CD4-positive, alpha-beta T cell (primary cell): ENCODE measurements at regions not wholly inside any gene's neighbourhood (a gene's known extent, or its start where the extent isn't known, plus 50 kb on each side); places are given as distances from the start of the nearest gene placed in this dataset.

Experiments
- ATAC-seq: fragments of 200-7000 bp; cut with Tn5 transposase; one replicate; pipeline ENCODE4 v1.10.0; 2022; ENCODE audit warnings: mild to moderate bottlenecking; ENCODE audit not compliant: poor library complexity
- CTCF ChIA-PET: fragments of 350-600 bp; sonication (Branson Sonifier 250); formaldehyde crosslinking; loops from one replicate; lab custom pipeline; 2021; ENCODE audit warnings: antibody characterized with exemption, inconsistent platforms; lab: Charles Lee
- POLR2A ChIA-PET: fragments of 350-600 bp; sonication (Branson Sonifier 250); formaldehyde crosslinking; loops from one replicate; lab custom pipeline; 2021; ENCODE audit warnings: antibody characterized with exemption, inconsistent platforms; lab: Charles Lee
- DNase-seq, 14 experiments: peaks; one replicate each; pipeline ENCODE4 v3.0.0-alpha.2; 2013 to 2020; ENCODE audit warnings: mixed read lengths in 2 of 14
- H3K27ac ChIP-seq, 2 donors: one replicate each; pipeline versions ENCODE4 v1.5.1 to v1.7.0; 2013; ENCODE audit warnings: low read length in 2 of 2, low read depth in 1 of 2, mild to moderate bottlenecking in 1 of 2
- H3K27me3 ChIP-seq, 2 experiments: 1 replicate in 1 of 2; 2 replicates in 1 of 2; pipeline versions ENCODE4 v1.6.1 to v1.7.0; 2013; ENCODE audit warnings: low read length in 2 of 2, control low read depth in 1 of 2, mild to moderate bottlenecking in 1 of 2, moderate library complexity in 1 of 2; ENCODE audit not compliant: insufficient read depth in 2 of 2, control insufficient read depth in 1 of 2
- H3K36me3 ChIP-seq: one replicate; pipeline ENCODE4 v1.6.1; 2013; ENCODE audit warnings: low read length, control low read depth; ENCODE audit not compliant: insufficient read depth
- H3K4me1 ChIP-seq: one replicate; pipeline ENCODE4 v1.6.1; 2013; ENCODE audit warnings: low read length, control low read depth; ENCODE audit not compliant: insufficient read depth
- H3K4me3 ChIP-seq: one replicate; pipeline ENCODE4 v1.5.1; 2013; ENCODE audit warnings: mild to moderate bottlenecking, low read length, moderate library complexity
- H3K9me3 ChIP-seq, 2 experiments: 1 replicate in 1 of 2; 2 replicates in 1 of 2; pipeline versions ENCODE4 v1.6.1 to v1.7.0; 2013; ENCODE audit warnings: low read length in 2 of 2, mild to moderate bottlenecking in 2 of 2, control low read depth in 1 of 2, moderate library complexity in 1 of 2; ENCODE audit not compliant: control insufficient read depth in 1 of 2, insufficient read depth in 1 of 2
- H3K27ac Mint-ChIP-seq: one replicate; pipeline ENCODE4 v1.8.0; 2020; ENCODE audit warnings: mixed read lengths
- H3K27me3 Mint-ChIP-seq: one replicate; pipeline ENCODE4 v1.8.0; 2021; ENCODE audit warnings: mixed read lengths
- H3K36me3 Mint-ChIP-seq: one replicate; pipeline ENCODE4 v1.8.0; 2021; ENCODE audit warnings: low read depth, mixed read lengths
- H3K4me1 Mint-ChIP-seq: one replicate; pipeline ENCODE4 v1.8.0; 2021; ENCODE audit warnings: low read depth, mixed read lengths
- H3K4me3 Mint-ChIP-seq: one replicate; pipeline ENCODE4 v1.8.0; 2020; ENCODE audit warnings: mild to moderate bottlenecking, mixed read lengths
- H3K9me3 Mint-ChIP-seq: one replicate; pipeline ENCODE4 v1.8.0; 2020; ENCODE audit warnings: mixed read lengths
- intact Hi-C, 2 experiments: fragments of 100-400 bp; cut with DNase I in 1 of 2; cut with micrococcal nuclease in 1 of 2; formaldehyde crosslinking; loops; one replicate each; pipeline versions ENCODE4 v1.15.1 to v1.9.0; 2023 to 2025; cut with DNase I, micrococcal nuclease
- TF ChIP-seq, protein P1 (sequence below): fragments of 200-600 bp; IDR thresholded peaks from one replicate; pipeline ENCODE4 v1.8.0; 2022; ENCODE audit warnings: antibody characterized with exemption, mild to moderate bottlenecking

DNA sequence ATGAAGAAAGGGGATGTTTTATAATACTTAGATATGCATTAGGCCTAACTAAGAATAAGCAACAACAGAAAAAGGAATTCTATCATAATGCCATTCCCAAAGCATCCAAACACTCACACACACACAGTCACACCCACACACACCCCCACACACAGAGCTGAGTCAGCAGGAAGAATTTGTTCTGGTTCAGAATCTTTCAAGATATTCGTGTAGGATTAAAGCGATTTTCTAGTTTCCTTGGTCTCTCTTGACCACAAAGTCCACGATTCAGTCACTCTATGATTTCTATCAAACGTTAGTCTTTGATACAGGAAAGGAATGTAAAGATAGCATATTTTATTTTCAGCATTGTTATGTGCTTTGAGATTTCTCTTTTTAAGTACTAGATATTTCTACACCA lies 382.6 kb upstream of the DCN start:
- peaks cover 17% of the 10 kb centered on the region for H3K4me1 Mint-ChIP-seq
- H3K36me3 Mint-ChIP-seq, result no peaks in the 10 kb centered on the region
- H3K27me3 ChIP-seq, result no peaks in the 10 kb centered on the region
- no peak overlapping the region for H3K4me3 Mint-ChIP-seq
- H3K27ac Mint-ChIP-seq, result no peak overlapping the region
- no peaks in the 10 kb centered on the region for H3K36me3 ChIP-seq
- H3K4me1 ChIP-seq, result no peaks in the 10 kb centered on the region
- POLR2A ChIA-PET, result no interaction called here
- ATAC-seq (no peak), DNase-seq (no peak)
- intact Hi-C loops, result no loop called here
- H3K27me3 Mint-ChIP-seq, result no peaks in the 10 kb centered on the region
- H3K4me3 ChIP-seq, result no peak overlapping the region
- no peaks in the 10 kb centered on the region for H3K9me3 ChIP-seq
- TF ChIP-seq, protein P1, sequence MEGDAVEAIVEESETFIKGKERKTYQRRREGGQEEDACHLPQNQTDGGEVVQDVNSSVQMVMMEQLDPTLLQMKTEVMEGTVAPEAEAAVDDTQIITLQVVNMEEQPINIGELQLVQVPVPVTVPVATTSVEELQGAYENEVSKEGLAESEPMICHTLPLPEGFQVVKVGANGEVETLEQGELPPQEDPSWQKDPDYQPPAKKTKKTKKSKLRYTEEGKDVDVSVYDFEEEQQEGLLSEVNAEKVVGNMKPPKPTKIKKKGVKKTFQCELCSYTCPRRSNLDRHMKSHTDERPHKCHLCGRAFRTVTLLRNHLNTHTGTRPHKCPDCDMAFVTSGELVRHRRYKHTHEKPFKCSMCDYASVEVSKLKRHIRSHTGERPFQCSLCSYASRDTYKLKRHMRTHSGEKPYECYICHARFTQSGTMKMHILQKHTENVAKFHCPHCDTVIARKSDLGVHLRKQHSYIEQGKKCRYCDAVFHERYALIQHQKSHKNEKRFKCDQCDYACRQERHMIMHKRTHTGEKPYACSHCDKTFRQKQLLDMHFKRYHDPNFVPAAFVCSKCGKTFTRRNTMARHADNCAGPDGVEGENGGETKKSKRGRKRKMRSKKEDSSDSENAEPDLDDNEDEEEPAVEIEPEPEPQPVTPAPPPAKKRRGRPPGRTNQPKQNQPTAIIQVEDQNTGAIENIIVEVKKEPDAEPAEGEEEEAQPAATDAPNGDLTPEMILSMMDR, result no peak
- no peaks in the 10 kb centered on the region for H3K9me3 Mint-ChIP-seq
- CTCF ChIA-PET, result no interaction called here
- no peak overlapping the region for H3K27ac ChIP-seq

DNA sequence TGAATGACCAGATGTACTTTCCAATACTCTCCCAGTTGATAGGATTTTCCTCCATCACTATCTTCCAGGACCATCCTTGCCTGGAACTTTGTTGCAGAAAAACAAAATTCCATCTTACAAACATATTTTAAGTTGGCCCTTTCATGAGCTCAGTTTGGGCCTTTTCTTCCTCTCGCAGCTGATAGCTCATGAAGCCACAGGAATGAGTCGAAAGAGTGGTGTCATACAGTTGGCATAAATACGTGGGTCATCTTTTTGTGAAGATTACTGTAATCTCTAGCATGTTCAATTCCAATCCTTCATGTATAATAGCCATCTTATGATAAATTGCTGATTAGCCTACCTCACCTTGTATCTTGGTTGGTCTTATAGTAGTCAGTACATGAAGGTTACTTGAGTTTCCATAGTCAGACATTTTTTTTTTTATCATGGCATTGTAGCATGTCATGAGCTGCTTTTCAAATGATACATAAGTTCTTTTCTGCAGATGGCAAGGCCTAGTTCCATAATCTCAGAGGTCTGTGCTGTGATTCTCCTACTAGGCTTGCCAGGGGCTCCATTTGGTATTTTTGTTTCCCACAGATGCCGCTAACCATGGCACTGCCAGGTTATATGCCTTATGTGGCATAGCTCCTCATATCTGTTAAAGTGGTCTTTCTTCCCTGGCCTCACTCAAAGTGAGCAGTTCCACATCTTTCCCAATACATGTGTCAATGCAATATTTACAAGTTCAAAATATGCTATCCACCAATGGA lies 380.6 kb upstream of the DCN start:
- no peaks in the 10 kb centered on the region for H3K4me1 ChIP-seq
- CTCF ChIA-PET, result interaction anchor here (0.6 kb wide), 1 partner anchor 145 kb away, joined by 3 read pairs; no protein-coding TSS in a partner anchor
- peaks cover 8% of the 10 kb centered on the region for H3K36me3 Mint-ChIP-seq

DNA sequence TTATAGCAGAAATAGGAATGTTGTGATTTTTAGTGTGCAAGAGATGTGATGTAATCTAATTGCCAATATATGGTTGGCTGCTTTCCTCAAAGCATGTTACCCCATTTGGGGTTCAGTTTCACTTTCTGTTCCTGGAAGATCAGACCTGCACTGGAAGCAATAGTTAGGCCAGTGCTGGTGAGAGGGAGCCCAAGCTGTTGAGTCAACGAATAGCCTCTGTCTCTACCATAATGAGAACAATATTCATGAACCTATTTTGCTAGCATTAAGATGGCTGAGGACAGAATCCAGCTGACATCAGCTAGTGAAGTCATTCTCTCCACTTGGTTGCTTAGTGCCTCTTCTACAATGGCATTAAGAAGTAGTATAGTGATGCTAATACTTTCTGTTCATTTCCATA lies 379.9 kb upstream of the DCN start:
- Histone ChIP-seq H3K27ac (peak overlapping the region in 1 of 2 donors; percentile 12), H3K27me3 (no peaks in the 10 kb centered on the region), H3K9me3 (no peaks in the 10 kb centered on the region), H3K36me3 (no peaks in the 10 kb centered on the region), H3K4me3 (peak overlapping the region; percentile 11), H3K4me1 (no peaks in the 10 kb centered on the region)
- POLR2A ChIA-PET, result interaction anchor here (0.5 to 1.6 kb wide), 5 partner anchors 86 to 1088 kb away, joined by 3 to 5 read pairs (median 3); partner anchors contain the start of gene BTG1
- ATAC-seq (peak; percentile 58), DNase-seq (peak in 7 of 14 experiments; percentile 1 to 60 (median 31))
- intact Hi-C loops, result no loop called here
- no peaks in the 10 kb centered on the region for H3K27me3 Mint-ChIP-seq
- H3K36me3 Mint-ChIP-seq, result peaks cover 15% of the 10 kb centered on the region
- CTCF ChIA-PET, result interaction anchor here (0.6 kb wide), 1 partner anchor 145 kb away, joined by 3 read pairs; no protein-coding TSS in a partner anchor
- TF ChIP-seq, protein P1, result no peak
- H3K9me3 Mint-ChIP-seq, result peaks cover 4% of the 10 kb centered on the region
- peak overlapping the region; percentile 36 for H3K4me3 Mint-ChIP-seq
- peaks cover 17% of the 10 kb centered on the region for H3K4me1 Mint-ChIP-seq
- H3K27ac Mint-ChIP-seq, result peak overlapping the region; percentile 34

More for the DNA sequence above, 380.6 kb upstream of the DCN start:
- H3K4me1 Mint-ChIP-seq, result peaks cover 17% of the 10 kb centered on the region
- no peak overlapping the region for H3K4me3 Mint-ChIP-seq
- peaks cover 4% of the 10 kb centered on the region for H3K9me3 Mint-ChIP-seq
- H3K4me3 ChIP-seq, result no peak overlapping the region
- POLR2A ChIA-PET, result interaction anchor here (0.6 to 1.6 kb wide), 3 partner anchors 468 to 1088 kb away, joined by 3 to 4 read pairs (median 3); no protein-coding TSS in a partner anchor
- H3K27ac ChIP-seq, result no peak overlapping the region
- ATAC-seq (no peak), DNase-seq (no peak)
- H3K36me3 ChIP-seq, result no peaks in the 10 kb centered on the region
- TF ChIP-seq, protein P1, result no peak
- no peaks in the 10 kb centered on the region for H3K27me3 ChIP-seq
- peak overlapping the region; percentile 34 for H3K27ac Mint-ChIP-seq
- H3K9me3 ChIP-seq, result no peaks in the 10 kb centered on the region
- intact Hi-C loops, result no loop called here
- no peaks in the 10 kb centered on the region for H3K27me3 Mint-ChIP-seq
